HEK293T (cell line): ENCODE measurements at regions not wholly inside any gene's neighbourhood (a gene's known extent, or its start where the extent isn't known, plus 50 kb on each side); places are given as distances from the start of the nearest gene placed in this dataset.

Experiments used
- BHLHE40 ChIP-seq: fragments of 450-650 bp; IDR thresholded peaks from 2 replicates; pipeline ENCODE4 v1.6.1; 2016; ENCODE audit warnings: mild to moderate bottlenecking, moderate library complexity, borderline replicate concordance
- CTBP1 ChIP-seq: fragments of 450-650 bp; IDR thresholded peaks from 2 replicates; pipeline ENCODE4 v1.6.1; 2016; ENCODE audit warnings: borderline replicate concordance
- FOXM1 ChIP-seq: fragments of 450-650 bp; IDR thresholded peaks from 2 replicates; pipeline ENCODE4 v1.6.1; 2017; ENCODE audit warnings: mild to moderate bottlenecking, borderline replicate concordance
- L3MBTL2 ChIP-seq: fragments of 450-650 bp; conservative IDR thresholded peaks from 2 replicates; pipeline ENCODE4 v1.6.1; 2016; ENCODE audit warnings: mild to moderate bottlenecking
- PKNOX1 ChIP-seq: fragments of 450-650 bp; IDR thresholded peaks from 2 replicates; pipeline ENCODE4 v1.6.1; 2016
- TARDBP ChIP-seq: fragments of 450-650 bp; IDR thresholded peaks from 2 replicates; pipeline ENCODE4 v1.6.1; 2016

- TF ChIP-seq CTBP1, result no peak
- no peak for TF ChIP-seq BHLHE40
- TF ChIP-seq FOXM1, result no peak
- TF ChIP-seq PKNOX1, result no peak
- no peak for TF ChIP-seq L3MBTL2
- TF ChIP-seq TARDBP, result no peak
Observed at GRCh38 chr18:24725644-24726415, 265.4 kb downstream of the HRH4 start.
